Duodenal mucosa (tissue), 2 donors: ENCODE measurements at regions not wholly inside any gene's neighbourhood (a gene's known extent, or its start where the extent isn't known, plus 50 kb on each side); places are given as distances from the start of the nearest gene placed in this dataset.
"Not testable (repeated sequence)": the region's sequence is repeated elsewhere in the genome, so short reads cannot be mapped to it uniquely, and the experiment has no call there.

Experiments used
- H3K27ac ChIP-seq: one replicate; pipeline ENCODE4 v1.7.0; 2013; ENCODE audit warnings: low read depth, low read length
- H3K27me3 ChIP-seq, 2 donors: one replicate each; pipeline ENCODE4 v1.7.0; 2013; ENCODE audit warnings: low read length in 2 of 2, control low read depth in 1 of 2; ENCODE audit not compliant: insufficient read depth in 2 of 2, control insufficient read depth in 1 of 2
- H3K36me3 ChIP-seq, 2 donors: one replicate each; pipeline ENCODE4 v1.7.0; 2013; ENCODE audit warnings: low read length in 2 of 2, control low read depth in 1 of 2; ENCODE audit not compliant: insufficient read depth in 2 of 2, control insufficient read depth in 1 of 2
- H3K4me1 ChIP-seq, 2 donors: one replicate each; pipeline ENCODE4 v1.7.0; 2013; ENCODE audit warnings: low read length in 2 of 2, control low read depth in 1 of 2; ENCODE audit not compliant: insufficient read depth in 2 of 2, control insufficient read depth in 1 of 2
- H3K4me3 ChIP-seq, 2 donors: one replicate each; pipeline ENCODE4 v1.7.0; 2013; ENCODE audit warnings: low read length in 2 of 2, low read depth in 1 of 2
- H3K9ac ChIP-seq, 2 donors: one replicate each; pipeline ENCODE4 v1.7.0; 2013; ENCODE audit warnings: low read length in 2 of 2, low read depth in 1 of 2
- H3K9me3 ChIP-seq, 2 donors: one replicate each; pipeline ENCODE4 v1.7.0; 2013; ENCODE audit warnings: low read length in 2 of 2, control low read depth in 1 of 2; ENCODE audit not compliant: control insufficient read depth in 1 of 2

GRCh38 chr2:239554766-239555570 lies 154.1 kb upstream of the HDAC4 start:
- Histone ChIP-seq H3K36me3 (no peaks in the 10 kb centered on the region), H3K27me3 (no peaks in the 10 kb centered on the region), H3K9me3 (no peaks in the 10 kb centered on the region), H3K27ac (no peak overlapping the region), H3K4me3 (no peak overlapping the region), H3K9ac (no peak overlapping the region), H3K4me1 (no peaks in the 10 kb centered on the region)

GRCh38 chr2:239553376-239554000 lies 152.7 kb upstream of the HDAC4 start:
- Histone ChIP-seq H3K9me3 (no peaks in the 10 kb centered on the region), H3K4me1 (no peaks in the 10 kb centered on the region), H3K27ac (no peak overlapping the region), H3K36me3 (no peaks in the 10 kb centered on the region), H3K27me3 (no peaks in the 10 kb centered on the region), H3K4me3 (no peak overlapping the region), H3K9ac (no peak overlapping the region)

- H3K9me3 ChIP-seq = no peaks in the 10 kb centered on the region
- no peak overlapping the region for H3K9ac ChIP-seq
- H3K27me3 ChIP-seq = no peaks in the 10 kb centered on the region
- no peak overlapping the region for H3K4me3 ChIP-seq
- H3K36me3 ChIP-seq = no peaks in the 10 kb centered on the region
- H3K27ac ChIP-seq = no peak overlapping the region
- H3K4me1 ChIP-seq = no peaks in the 10 kb centered on the region
Observed at GRCh38 chr2:239552213-239552926, 151.6 kb upstream of the HDAC4 start.

GRCh38 chr2:239551206-239551605 lies 150.4 kb upstream of the HDAC4 start:
- H3K27me3 ChIP-seq = no peaks in the 10 kb centered on the region
- no peak overlapping the region for H3K9ac ChIP-seq
- no peak overlapping the region for H3K27ac ChIP-seq
- H3K4me3 ChIP-seq = no peak overlapping the region
- no peaks in the 10 kb centered on the region for H3K4me1 ChIP-seq
- H3K36me3 ChIP-seq = no peaks in the 10 kb centered on the region
- no peaks in the 10 kb centered on the region for H3K9me3 ChIP-seq

- H3K9ac ChIP-seq = no peak overlapping the region
- H3K4me1 ChIP-seq = no peaks in the 10 kb centered on the region
- no peaks in the 10 kb centered on the region for H3K27me3 ChIP-seq
Observed at GRCh38 chr2:239550357-239550756, 149.5 kb upstream of the HDAC4 start.

GRCh38 chr2:239549711-239550255 lies 149.0 kb upstream of the HDAC4 start:
- Histone ChIP-seq H3K9me3 (no peaks in the 10 kb centered on the region), H3K9ac (no peak overlapping the region), H3K4me3 (no peak overlapping the region), H3K27me3 (peaks cover 0 to 6% of the 10 kb centered on the region in 2 donors), H3K27ac (no peak overlapping the region), H3K4me1 (no peaks in the 10 kb centered on the region), H3K36me3 (no peaks in the 10 kb centered on the region)

More at GRCh38 chr2:239550357-239550756, 149.5 kb upstream of the HDAC4 start:
- Histone ChIP-seq H3K27ac (no peak overlapping the region), H3K36me3 (no peaks in the 10 kb centered on the region), H3K4me3 (no peak overlapping the region), H3K9me3 (no peaks in the 10 kb centered on the region)

- no peak overlapping the region for H3K27ac ChIP-seq
- H3K9ac ChIP-seq = no peak overlapping the region
- H3K4me3 ChIP-seq = no peak overlapping the region
- H3K27me3 ChIP-seq = peaks cover 0 to 6% of the 10 kb centered on the region in 2 donors
- no peaks in the 10 kb centered on the region for H3K4me1 ChIP-seq
- H3K9me3 ChIP-seq = no peaks in the 10 kb centered on the region
- H3K36me3 ChIP-seq = no peaks in the 10 kb centered on the region
Observed at GRCh38 chr2:239548965-239549595, 148.3 kb upstream of the HDAC4 start.

GRCh38 chr2:239548451-239548871 lies 147.6 kb upstream of the HDAC4 start:
- no peaks in the 10 kb centered on the region for H3K36me3 ChIP-seq
- H3K9ac ChIP-seq = no peak overlapping the region
- peaks cover 0 to 6% of the 10 kb centered on the region in 2 donors for H3K27me3 ChIP-seq
- no peak overlapping the region for H3K27ac ChIP-seq
- no peaks in the 10 kb centered on the region for H3K9me3 ChIP-seq
- H3K4me3 ChIP-seq = no peak overlapping the region
- H3K4me1 ChIP-seq = no peaks in the 10 kb centered on the region

- H3K36me3 ChIP-seq, H3K4me3 ChIP-seq, H3K9ac ChIP-seq, H3K27ac ChIP-seq, H3K27me3 ChIP-seq, H3K9me3 ChIP-seq, H3K4me1 ChIP-seq: not testable (repeated sequence)
Observed at GRCh38 chr2:239547140-239547539, 146.3 kb upstream of the HDAC4 start.
